HG03064 (cell line): ENCODE measurements at regions not wholly inside any gene's neighbourhood (a gene's known extent, or its start where the extent isn't known, plus 50 kb on each side); places are given as distances from the start of the nearest gene placed in this dataset.
"Not testable (repeated sequence)": the region's sequence is repeated elsewhere in the genome, so short reads cannot be mapped to it uniquely, and the experiment has no call there.

Experiments
- ATAC-seq: cut with Tn5 transposase; IDR thresholded peaks from one replicate; pipeline ENCODE4 v1.9.1; 2021; ENCODE audit warnings: low read depth; ENCODE audit not compliant: unreplicated experiment

GRCh38 chr9:38196714-38197113 lies 127.7 kb upstream of the SHB start:
- ATAC-seq: no peak

GRCh38 chr9:38195737-38196161 lies 126.7 kb upstream of the SHB start:
- ATAC-seq: no peak

- ATAC-seq: no peak
Observed at GRCh38 chr9:38194870-38195269, 125.8 kb upstream of the SHB start.

- ATAC-seq: no peak
Observed at GRCh38 chr9:38192731-38193265, 123.8 kb upstream of the SHB start.

GRCh38 chr9:38186404-38187115 lies 117.5 kb upstream of the SHB start:
- ATAC-seq: no peak

- no peak for ATAC-seq
Observed at GRCh38 chr9:38185647-38186403, 116.8 kb upstream of the SHB start.

- no peak for ATAC-seq
Observed at GRCh38 chr9:38183994-38184568, 115.1 kb upstream of the SHB start.

GRCh38 chr9:38182321-38182720 lies 113.3 kb upstream of the SHB start:
- ATAC-seq: no peak

GRCh38 chr9:38181866-38182265 lies 112.8 kb upstream of the SHB start:
- ATAC-seq: no peak

GRCh38 chr9:38181232-38181631 lies 112.2 kb upstream of the SHB start:
- no peak for ATAC-seq

- ATAC-seq: no peak
Observed at GRCh38 chr9:38180656-38181055, 111.6 kb upstream of the SHB start.

GRCh38 chr9:38179965-38180364 lies 110.9 kb upstream of the SHB start:
- no peak for ATAC-seq

GRCh38 chr9:38178237-38178636 lies 109.2 kb upstream of the SHB start:
- no peak for ATAC-seq

- no peak for ATAC-seq
Observed at GRCh38 chr9:38177680-38178079, 108.7 kb upstream of the SHB start.

GRCh38 chr9:38176251-38176650 lies 107.2 kb upstream of the SHB start:
- ATAC-seq: no peak

GRCh38 chr9:38175423-38175822 lies 106.4 kb upstream of the SHB start:
- no peak for ATAC-seq

GRCh38 chr9:38172586-38172985 lies 103.6 kb upstream of the SHB start:
- no peak for ATAC-seq

GRCh38 chr9:38171926-38172325 lies 102.9 kb upstream of the SHB start:
- no peak for ATAC-seq

GRCh38 chr9:38171538-38171884 lies 102.5 kb upstream of the SHB start:
- ATAC-seq: no peak

- not testable (repeated sequence) for ATAC-seq
Observed at GRCh38 chr9:38170763-38171537, 101.9 kb upstream of the SHB start.

GRCh38 chr9:38170155-38170554 lies 101.1 kb upstream of the SHB start:
- not testable (repeated sequence) for ATAC-seq
